Psoas muscle (tissue), 7 donors: ENCODE measurements at regions not wholly inside any gene's neighbourhood (a gene's known extent, or its start where the extent isn't known, plus 50 kb on each side); places are given as distances from the start of the nearest gene placed in this dataset.
"Not testable (repeated sequence)": the region's sequence is repeated elsewhere in the genome, so short reads cannot be mapped to it uniquely, and the experiment has no call there.

Experiments
- ATAC-seq, 4 donors: fragments of 200-7000 bp; cut with Tn5 transposase; one replicate each; pipeline ENCODE4 v1.9.1; 2020; ENCODE audit warnings: moderate library complexity in 3 of 4, mild to moderate bottlenecking in 2 of 4
- DNase-seq, 2 donors: peaks; one replicate each; pipeline ENCODE4 v3.0.0-alpha.2; 2020
- H3K27ac ChIP-seq: fragments of 200-600 bp; one replicate; pipeline ENCODE4 v1.8.0; 2022
- H3K27me3 ChIP-seq, 3 donors: fragments of 200-600 bp in 1 of 3; one replicate each; pipeline versions ENCODE4 v1.6.1 to v1.8.0; 2013 to 2022; ENCODE audit warnings: low read length in 2 of 3, mild to moderate bottlenecking in 2 of 3, moderate library complexity in 1 of 3; ENCODE audit not compliant: insufficient read depth in 3 of 3
- H3K36me3 ChIP-seq, 2 donors: fragments of 200-600 bp in 1 of 2; one replicate each; pipeline versions ENCODE4 v1.6.1 to v1.8.0; 2013 to 2022; ENCODE audit warnings: low read depth in 1 of 2, mild to moderate bottlenecking in 1 of 2, moderate library complexity in 1 of 2; ENCODE audit not compliant: insufficient read depth in 1 of 2
- H3K4me1 ChIP-seq: fragments of 200-600 bp; one replicate; pipeline ENCODE4 v1.8.0; 2022
- H3K4me3 ChIP-seq: fragments of 200-600 bp; one replicate; pipeline ENCODE4 v1.8.0; 2022; ENCODE audit warnings: mild to moderate bottlenecking
- H3K9me3 ChIP-seq: fragments of 200-600 bp; one replicate; pipeline ENCODE4 v1.8.0; 2022
- WGBS, 3 donors: extraction: QIAGEN DNeasy Blood & Tissue Kit; methylation state at CpG; one replicate each; pipeline versions ENCODE4 v1.1.6 to v1.1.7; 2013; 5-methylcytosine and 5-hydroxymethylcytosine counted together
- intact Hi-C, 2 donors: fragments of 100-400 bp; cut with DNase I; formaldehyde crosslinking; loops; one replicate each; pipeline versions ENCODE4 v1.11.0 to v1.14.2; 2022
- donor health status: healthy with polysubstance abuse.
- donor health status: DM: no; HTN: no; CAD: no; lungs with moderate emphysema.
- donor health status: Bipolar disorder and iron deficiency.
- donor health status: healthy.
- donor health status: DM: yes; HTN: yes; CAD: no.
- donor health status: DM: no; HTN: no; CAD: no.
- donor health status: DM: yes; HTN: yes; CAD: no.

DNA sequence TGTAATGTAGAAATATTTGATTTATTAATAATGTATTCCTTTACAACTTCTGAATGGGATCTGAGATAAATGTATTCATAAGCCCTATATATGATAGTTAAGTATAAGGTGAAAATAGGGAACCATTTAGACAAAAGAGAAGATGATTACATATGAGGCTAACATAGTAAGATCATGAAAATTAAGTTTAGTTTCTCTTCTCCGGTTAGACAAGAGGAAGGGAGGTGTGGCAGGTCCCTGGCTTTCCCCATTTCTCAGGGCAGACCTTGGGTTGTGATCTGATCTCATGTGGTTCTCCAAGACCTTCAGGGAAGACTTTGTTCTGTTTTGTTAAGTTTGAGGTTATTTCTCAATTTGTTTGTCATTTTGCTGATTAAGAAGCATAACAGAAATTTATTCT, 341.3 kb downstream of the CNTNAP3B start:
- H3K4me3 ChIP-seq, H3K4me1 ChIP-seq, H3K27me3 ChIP-seq, intact Hi-C loops, H3K27ac ChIP-seq, H3K36me3 ChIP-seq, ATAC-seq, H3K9me3 ChIP-seq, DNase-seq: not testable (repeated sequence)
- WGBS, 3 donors, result 69 to 81% (median 77%) methylated on average over 1 of the region's 1 CpG

- H3K27ac ChIP-seq, H3K36me3 ChIP-seq, ATAC-seq, H3K4me3 ChIP-seq, H3K9me3 ChIP-seq, intact Hi-C loops, H3K4me1 ChIP-seq, DNase-seq, H3K27me3 ChIP-seq: not testable (repeated sequence)
- 71 to 85% (median 83%) methylated on average over 1 to 2 of the region's 3 CpGs for WGBS, 3 donors
Observed at GRCh38 chr9:41787270-41787669, 342.0 kb downstream of the CNTNAP3B start.

- H3K4me3 ChIP-seq, H3K4me1 ChIP-seq, H3K27ac ChIP-seq, DNase-seq, intact Hi-C loops, H3K27me3 ChIP-seq, H3K9me3 ChIP-seq, ATAC-seq, H3K36me3 ChIP-seq: not testable (repeated sequence)
- 91 to 95% (median 93%) methylated on average over 7 of the region's 9 CpGs for WGBS, 3 donors
Observed at GRCh38 chr9:41784006-41784405, 345.2 kb downstream of the CNTNAP3B start.

DNA sequence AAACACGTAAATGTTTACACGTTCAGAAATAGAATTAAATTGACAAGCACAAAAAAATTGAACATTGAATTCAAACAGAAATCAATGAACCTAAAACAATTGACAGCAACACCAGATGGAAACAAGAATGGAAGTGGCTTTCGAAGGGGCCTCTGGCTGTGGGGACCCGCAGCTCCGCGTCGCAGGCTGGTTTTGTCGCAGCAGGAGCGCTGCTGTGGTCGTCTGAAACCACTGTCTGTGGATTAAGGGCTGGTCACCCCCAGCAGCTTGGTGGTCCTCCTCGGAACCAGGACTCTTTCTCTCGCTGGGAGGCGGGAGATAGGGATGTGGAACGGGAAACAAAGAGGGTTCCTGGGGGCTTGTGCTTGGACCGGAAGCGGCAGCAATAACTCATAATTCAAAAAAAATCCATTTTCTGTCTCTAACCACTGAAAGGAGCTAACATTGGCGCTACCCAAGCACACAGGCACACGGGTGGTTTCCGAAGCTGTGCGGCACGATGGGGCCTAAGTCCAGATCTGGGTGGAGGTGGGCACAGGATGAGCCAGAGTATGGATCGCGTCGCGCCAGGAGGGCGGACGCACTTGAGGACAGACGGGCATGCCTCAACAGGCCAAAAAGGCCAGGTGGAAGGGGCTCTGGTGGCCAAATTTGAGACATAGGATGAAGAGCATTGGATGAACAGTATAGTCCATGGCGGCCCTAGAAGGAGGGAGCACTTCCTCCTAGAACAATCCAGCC, 346.0 kb downstream of the CNTNAP3B start:
- H3K4me1 ChIP-seq, ATAC-seq, H3K27ac ChIP-seq, H3K9me3 ChIP-seq, H3K36me3 ChIP-seq, H3K27me3 ChIP-seq, intact Hi-C loops, H3K4me3 ChIP-seq, DNase-seq: not testable (repeated sequence)
- 88 to 94% (median 91%) methylated on average over 22 to 23 of the region's 29 CpGs for WGBS, 3 donors

GRCh38 chr9:41781899-41782298, 347.3 kb downstream of the CNTNAP3B start:
- H3K4me3 ChIP-seq, H3K36me3 ChIP-seq, ATAC-seq, H3K27me3 ChIP-seq, H3K4me1 ChIP-seq, H3K27ac ChIP-seq, H3K9me3 ChIP-seq, intact Hi-C loops, DNase-seq: not testable (repeated sequence)
- 96 to 99% (median 96%) methylated on average over 2 of the region's 2 CpGs for WGBS, 3 donors

GRCh38 chr9:41779897-41780406, 349.3 kb downstream of the CNTNAP3B start:
- H3K27ac ChIP-seq, ATAC-seq, H3K4me1 ChIP-seq, H3K9me3 ChIP-seq, H3K27me3 ChIP-seq, H3K36me3 ChIP-seq, H3K4me3 ChIP-seq, DNase-seq, intact Hi-C loops: not testable (repeated sequence)
- 43 to 64% (median 54%) methylated on average over 13 to 14 of the region's 17 CpGs for WGBS, 3 donors

GRCh38 chr9:41779192-41779591, 350.0 kb downstream of the CNTNAP3B start:
- H3K4me1 ChIP-seq, H3K27me3 ChIP-seq, H3K36me3 ChIP-seq, DNase-seq, H3K4me3 ChIP-seq, ATAC-seq, H3K9me3 ChIP-seq, H3K27ac ChIP-seq, intact Hi-C loops: not testable (repeated sequence)
- 88 to 93% (median 90%) methylated on average over 14 to 15 of the region's 15 CpGs for WGBS, 3 donors

- DNase-seq, ATAC-seq, intact Hi-C loops, H3K36me3 ChIP-seq, H3K4me1 ChIP-seq, H3K27ac ChIP-seq, H3K27me3 ChIP-seq, H3K4me3 ChIP-seq, H3K9me3 ChIP-seq: not testable (repeated sequence)
- 93 to 95% (median 94%) methylated on average over 38 of the region's 38 CpGs for WGBS, 3 donors
Observed at GRCh38 chr9:41778535-41779071, 350.6 kb downstream of the CNTNAP3B start.

GRCh38 chr9:41777536-41777935, 351.7 kb downstream of the CNTNAP3B start:
- H3K4me3 ChIP-seq, H3K4me1 ChIP-seq, intact Hi-C loops, DNase-seq, H3K27me3 ChIP-seq, H3K27ac ChIP-seq, H3K9me3 ChIP-seq, ATAC-seq, H3K36me3 ChIP-seq: not testable (repeated sequence)
- 68 to 74% (median 71%) methylated on average over 4 to 6 of the region's 10 CpGs for WGBS, 3 donors

GRCh38 chr9:41772541-41772940, 356.7 kb downstream of the CNTNAP3B start:
- H3K36me3 ChIP-seq, DNase-seq, H3K4me1 ChIP-seq, H3K9me3 ChIP-seq, H3K4me3 ChIP-seq, intact Hi-C loops, ATAC-seq, H3K27me3 ChIP-seq, H3K27ac ChIP-seq: not testable (repeated sequence)
- 31 to 39% (median 35%) methylated on average over 4 to 6 of the region's 7 CpGs for WGBS, 3 donors

DNA sequence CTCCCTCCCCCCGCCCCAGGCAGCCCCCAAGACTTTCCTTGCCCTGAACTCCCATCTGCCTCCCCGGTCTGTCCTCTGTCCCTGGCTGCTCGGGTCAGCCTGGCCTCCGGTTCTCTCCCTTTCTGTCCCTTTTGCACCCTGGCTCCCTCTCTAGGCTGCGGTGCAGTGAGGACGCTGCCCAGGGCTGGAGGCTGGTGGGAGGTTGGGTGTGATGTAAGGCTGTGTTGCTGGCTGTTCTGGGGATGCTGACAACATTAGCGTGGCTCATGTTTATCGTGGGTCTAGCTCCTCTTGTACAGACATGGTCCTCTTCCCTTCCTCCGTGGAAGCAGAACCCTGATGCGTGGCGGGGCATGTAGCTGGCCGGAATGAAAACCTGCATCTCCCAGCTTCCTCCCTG, 357.5 kb downstream of the CNTNAP3B start:
- intact Hi-C loops, H3K36me3 ChIP-seq, H3K9me3 ChIP-seq, ATAC-seq, DNase-seq, H3K27me3 ChIP-seq, H3K4me3 ChIP-seq, H3K4me1 ChIP-seq, H3K27ac ChIP-seq: not testable (repeated sequence)
- 81 to 89% (median 82%) methylated on average over 3 of the region's 12 CpGs for WGBS, 3 donors
